AG09309 (cell line): ENCODE measurements at regions not wholly inside any gene's neighbourhood (a gene's known extent, or its start where the extent isn't known, plus 50 kb on each side); places are given as distances from the start of the nearest gene placed in this dataset.
"Not testable (repeated sequence)": the region's sequence is repeated elsewhere in the genome, so short reads cannot be mapped to it uniquely, and the experiment has no call there.

ENCODE experiments used
- DNase-seq: peaks from one replicate; pipeline ENCODE4 v3.0.0-alpha.2; 2010; ENCODE audit warnings: low read depth
- H3K4me3 ChIP-seq: 2 replicates; pipeline ENCODE4 v1.5.1; 2011; ENCODE audit warnings: mild to moderate bottlenecking, low read depth, low read length, moderate library complexity; ENCODE audit not compliant: control insufficient read depth
- CTCF ChIP-seq: IDR thresholded peaks from 2 replicates; pipeline ENCODE4 v1.5.1; 2011; ENCODE audit warnings: mild to moderate bottlenecking, low read depth, low read length, inconsistent platforms; ENCODE audit not compliant: insufficient read depth, control insufficient read depth; ENCODE audit errors: missing control alignments

- TF ChIP-seq CTCF = no peak
- DNase-seq = no peak
- no peak overlapping the region for H3K4me3 ChIP-seq
Measured at GRCh38 chr3:187850258-187850921, 105.1 kb upstream of the BCL6 start.

- no peak for TF ChIP-seq CTCF
- no peak for DNase-seq
Measured at GRCh38 chr3:187852842-187853730, 107.8 kb upstream of the BCL6 start.

GRCh38 chr3:187855131-187855530 lies 109.9 kb upstream of the BCL6 start:
- no peak for DNase-seq
- no peak for TF ChIP-seq CTCF

More at GRCh38 chr3:187852842-187853730, 107.8 kb upstream of the BCL6 start:
- H3K4me3 ChIP-seq = no peak overlapping the region

GRCh38 chr3:187856555-187856954 lies 111.3 kb upstream of the BCL6 start:
- TF ChIP-seq CTCF = no peak
- no peak overlapping the region for H3K4me3 ChIP-seq
- DNase-seq = no peak

More at GRCh38 chr3:187855131-187855530, 109.9 kb upstream of the BCL6 start:
- no peak overlapping the region for H3K4me3 ChIP-seq

- TF ChIP-seq CTCF = no peak
- peak; percentile 38 for DNase-seq
- H3K4me3 ChIP-seq = no peak overlapping the region
Measured at GRCh38 chr3:187858041-187858440, 112.8 kb upstream of the BCL6 start.

- H3K4me3 ChIP-seq = no peak overlapping the region
- DNase-seq = no peak
- no peak for TF ChIP-seq CTCF
Measured at GRCh38 chr3:187858711-187859110, 113.4 kb upstream of the BCL6 start.

- not testable (repeated sequence) for H3K4me3 ChIP-seq, DNase-seq
Measured at GRCh38 chr3:187862701-187863277, 117.5 kb upstream of the BCL6 start.
